IPS DF 6.9 (cell line): ENCODE measurements at regions not wholly inside any gene's neighbourhood (a gene's known extent, or its start where the extent isn't known, plus 50 kb on each side); places are given as distances from the start of the nearest gene placed in this dataset.

Experiments used
- DNase-seq: peaks from one replicate; pipeline ENCODE4 v3.0.0-alpha.2; 2013; ENCODE audit warnings: low read depth, low spot score
- H3K27ac ChIP-seq: one replicate; pipeline ENCODE4 v1.5.1; 2013; ENCODE audit warnings: low read length, control low read depth
- H3K27me3 ChIP-seq: 2 replicates; pipeline ENCODE4 v1.6.1; 2013; ENCODE audit warnings: mild to moderate bottlenecking, low read length; ENCODE audit not compliant: control insufficient read depth, insufficient read depth
- H3K36me3 ChIP-seq: 2 replicates; pipeline ENCODE4 v1.6.1; 2013; ENCODE audit warnings: low read length; ENCODE audit not compliant: control insufficient read depth, insufficient read depth
- H3K4me1 ChIP-seq: 2 replicates; pipeline ENCODE4 v1.6.1; 2013; ENCODE audit warnings: low read length; ENCODE audit not compliant: control insufficient read depth, insufficient read depth
- H3K4me3 ChIP-seq: 2 replicates; pipeline ENCODE4 v1.5.1; 2013; ENCODE audit warnings: mild to moderate bottlenecking, low read length
- H3K9me3 ChIP-seq: 2 replicates; pipeline ENCODE4 v1.6.1; 2013; ENCODE audit warnings: low read length, inconsistent platforms; ENCODE audit not compliant: control insufficient read depth, insufficient read depth
- WGBS: extraction: QIAGEN DNeasy Blood & Tissue Kit; methylation state at CpG from one replicate; pipeline ENCODE4 v1.1.7; 2013; ENCODE audit warnings: mixed read lengths, missing lambda C conversion rate; ENCODE audit not compliant: insufficient read length, insufficient coverage; 5-methylcytosine and 5-hydroxymethylcytosine counted together

- H3K9me3 ChIP-seq = peaks cover 19% of the 10 kb centered on the region
- no peaks in the 10 kb centered on the region for H3K27me3 ChIP-seq
- DNase-seq = no peak
These were observed 380.6 kb downstream of the BRD1 start for GRCh38 chr22:49446759-49447710.

DNA sequence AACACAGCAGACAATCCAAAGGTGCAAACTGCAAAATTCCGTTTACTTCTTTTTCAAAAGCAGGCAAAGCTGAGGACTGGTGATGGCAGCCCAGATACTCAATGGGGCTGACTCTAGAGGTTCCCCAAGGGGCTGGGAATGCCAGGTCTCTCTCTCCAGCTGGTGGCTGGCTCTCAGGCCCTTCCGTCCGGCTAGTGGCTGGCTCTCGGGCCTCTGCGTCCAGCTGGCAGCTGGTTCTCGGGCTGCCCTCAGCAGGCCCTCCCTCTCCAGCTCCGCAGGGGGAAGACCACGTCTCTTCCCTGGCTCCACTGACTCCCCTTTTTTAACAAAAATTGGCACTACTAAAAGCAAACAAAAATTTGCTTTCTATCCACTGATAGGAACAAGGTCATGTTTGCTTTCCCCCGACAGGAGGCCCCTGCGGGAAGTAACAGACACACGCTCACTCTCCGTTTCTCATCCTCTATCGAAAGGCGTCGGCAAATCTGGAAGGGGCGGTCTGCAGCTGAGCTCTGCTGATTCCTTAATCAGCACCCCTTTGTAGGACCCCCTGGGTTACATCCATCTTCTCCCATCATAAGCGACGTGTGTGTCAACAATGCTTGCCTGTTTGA lies 381.4 kb downstream of the BRD1 start:
- no peak overlapping the region for H3K4me3 ChIP-seq
- no CpG with 5 or more reads among the region's 18 CpGs for WGBS
- no peak overlapping the region for H3K27ac ChIP-seq
- DNase-seq = no peak
- no peaks in the 10 kb centered on the region for H3K27me3 ChIP-seq
- no peaks in the 10 kb centered on the region for H3K4me1 ChIP-seq
- H3K9me3 ChIP-seq = peaks cover 18% of the 10 kb centered on the region
- H3K36me3 ChIP-seq = no peaks in the 10 kb centered on the region

More at GRCh38 chr22:49446759-49447710, 380.6 kb downstream of the BRD1 start:
- Histone ChIP-seq H3K27ac (no peak overlapping the region), H3K4me3 (no peak overlapping the region), H3K36me3 (no peaks in the 10 kb centered on the region), H3K4me1 (no peaks in the 10 kb centered on the region)
- no CpG with 5 or more reads among the region's 21 CpGs for WGBS

DNA sequence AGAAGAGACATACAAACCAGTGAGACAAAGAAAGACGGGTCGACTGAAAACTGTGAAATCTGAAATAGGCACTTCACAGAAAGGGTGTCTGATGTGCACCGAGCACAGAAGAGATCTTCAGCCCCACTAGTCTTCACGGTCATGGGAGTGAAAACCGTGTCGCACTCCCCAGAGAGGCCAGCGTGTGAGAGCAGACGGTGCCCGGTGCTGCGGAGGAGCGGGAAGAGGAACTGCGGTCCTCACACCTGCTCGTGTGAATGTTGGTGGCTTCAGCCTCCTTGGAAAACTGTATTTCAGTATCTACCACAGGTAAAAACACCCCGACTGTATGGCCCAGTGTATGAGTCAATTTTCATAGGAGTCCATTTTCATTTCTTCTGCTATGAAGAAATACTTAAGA lies 382.9 kb downstream of the BRD1 start:
- no peaks in the 10 kb centered on the region for H3K36me3 ChIP-seq
- no peaks in the 10 kb centered on the region for H3K27me3 ChIP-seq
- WGBS = no CpG with 5 or more reads among the region's 14 CpGs
- H3K4me1 ChIP-seq = no peaks in the 10 kb centered on the region
- no peak overlapping the region; the same call in 1 of the 2 replicates for H3K4me3 ChIP-seq
- peaks cover 18% of the 10 kb centered on the region for H3K9me3 ChIP-seq
- DNase-seq = no peak
- H3K27ac ChIP-seq = no peak overlapping the region

- H3K4me1 ChIP-seq = no peaks in the 10 kb centered on the region
- H3K9me3 ChIP-seq = peaks cover 20% of the 10 kb centered on the region
- H3K4me3 ChIP-seq = no peak overlapping the region
- no peaks in the 10 kb centered on the region for H3K36me3 ChIP-seq
- no CpG with 5 or more reads among the region's 23 CpGs for WGBS
- no peaks in the 10 kb centered on the region for H3K27me3 ChIP-seq
- H3K27ac ChIP-seq = no peak overlapping the region
- no peak for DNase-seq
These were observed 386.7 kb downstream of the BRD1 start for GRCh38 chr22:49440931-49441330.

DNA sequence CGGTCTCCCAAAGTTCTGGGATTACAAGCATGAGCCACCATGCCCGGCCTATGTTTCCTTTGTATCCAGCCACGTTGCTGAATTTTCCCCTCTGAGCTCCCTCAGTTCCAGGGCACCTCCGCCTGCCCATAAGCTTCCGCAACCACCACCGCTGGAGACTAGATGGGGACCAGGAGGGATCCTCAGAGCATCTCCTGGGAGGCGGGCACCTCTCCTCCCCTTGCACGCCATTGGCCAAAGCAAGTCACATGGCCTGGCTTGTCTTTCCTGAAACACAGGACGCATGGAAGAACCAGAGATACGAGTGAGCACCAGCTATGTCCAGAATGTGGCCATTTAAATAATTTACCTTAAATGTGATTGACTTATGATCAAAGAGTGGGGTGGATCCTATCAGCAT lies 388.3 kb downstream of the BRD1 start:
- Histone ChIP-seq H3K36me3 (no peaks in the 10 kb centered on the region; the same call in 1 of the 2 replicates), H3K27me3 (no peaks in the 10 kb centered on the region), H3K9me3 (peaks cover 23% of the 10 kb centered on the region), H3K4me1 (no peaks in the 10 kb centered on the region; the same call in 1 of the 2 replicates), H3K4me3 (no peak overlapping the region), H3K27ac (no peak overlapping the region)
- no CpG with 5 or more reads among the region's 10 CpGs for WGBS
- no peak for DNase-seq

DNA sequence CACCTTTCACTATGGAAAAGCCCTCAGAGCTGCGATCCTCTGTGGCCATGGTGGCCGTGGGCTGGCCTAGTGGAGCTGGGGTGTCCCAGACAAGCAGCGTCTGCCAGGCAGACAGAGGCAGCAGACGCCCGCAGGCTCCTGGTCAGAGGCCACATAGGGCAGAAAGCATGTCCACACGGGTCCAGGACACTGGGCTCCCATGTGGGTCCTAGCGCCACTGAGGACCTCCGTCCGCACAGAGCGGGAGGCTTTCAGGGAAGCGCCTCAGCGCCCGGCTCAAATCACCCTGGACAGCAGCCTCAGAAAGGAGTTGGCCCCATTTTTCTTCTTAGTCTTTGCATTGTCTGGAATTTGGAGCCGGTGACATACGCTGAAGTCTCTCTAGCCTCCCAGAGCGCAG lies 389.7 kb downstream of the BRD1 start:
- Histone ChIP-seq H3K27me3 (no peaks in the 10 kb centered on the region), H3K4me1 (no peaks in the 10 kb centered on the region; the same call in 1 of the 2 replicates), H3K9me3 (peaks cover 27% of the 10 kb centered on the region), H3K4me3 (no peak overlapping the region), H3K27ac (no peak overlapping the region), H3K36me3 (no peaks in the 10 kb centered on the region; the same call in 1 of the 2 replicates)
- no CpG with 5 or more reads among the region's 16 CpGs for WGBS
- DNase-seq = no peak

DNA sequence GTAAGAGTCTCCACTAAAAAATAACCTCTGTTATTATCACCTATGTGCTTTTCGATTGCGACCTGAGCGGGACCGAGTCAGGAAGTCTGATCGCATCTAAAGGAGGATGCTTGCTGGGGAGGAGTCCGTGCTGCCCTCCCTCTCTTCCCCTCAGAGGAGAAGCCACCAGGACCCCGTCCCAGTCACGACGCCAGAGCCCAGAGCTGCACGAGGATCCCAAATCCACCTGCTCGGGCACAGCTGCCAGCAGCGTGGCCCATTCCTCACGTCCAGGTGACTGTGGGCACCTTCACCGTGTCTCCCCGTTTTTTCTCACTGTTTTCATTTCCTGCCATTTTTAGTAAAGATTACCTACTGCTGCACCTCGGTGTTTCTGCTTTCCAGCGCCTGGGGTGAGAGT lies 390.3 kb downstream of the BRD1 start:
- peaks cover 28% of the 10 kb centered on the region for H3K9me3 ChIP-seq
- H3K36me3 ChIP-seq = no peaks in the 10 kb centered on the region; the same call in 1 of the 2 replicates
- H3K27me3 ChIP-seq = no peaks in the 10 kb centered on the region
- no peak overlapping the region for H3K4me3 ChIP-seq
- DNase-seq = no peak
- H3K4me1 ChIP-seq = no peaks in the 10 kb centered on the region; the same call in 1 of the 2 replicates
- no peak overlapping the region for H3K27ac ChIP-seq
- WGBS = no CpG with 5 or more reads among the region's 17 CpGs

GRCh38 chr22:49436056-49436455 lies 391.6 kb downstream of the BRD1 start:
- H3K9me3 ChIP-seq = peaks cover 31% of the 10 kb centered on the region
- no peaks in the 10 kb centered on the region for H3K27me3 ChIP-seq
- WGBS = no CpG with 5 or more reads among the region's 11 CpGs
- H3K36me3 ChIP-seq = no peaks in the 10 kb centered on the region; the same call in 1 of the 2 replicates
- no peak overlapping the region for H3K4me3 ChIP-seq
- H3K4me1 ChIP-seq = no peaks in the 10 kb centered on the region; the same call in 1 of the 2 replicates
- DNase-seq = no peak
- H3K27ac ChIP-seq = no peak overlapping the region

DNA sequence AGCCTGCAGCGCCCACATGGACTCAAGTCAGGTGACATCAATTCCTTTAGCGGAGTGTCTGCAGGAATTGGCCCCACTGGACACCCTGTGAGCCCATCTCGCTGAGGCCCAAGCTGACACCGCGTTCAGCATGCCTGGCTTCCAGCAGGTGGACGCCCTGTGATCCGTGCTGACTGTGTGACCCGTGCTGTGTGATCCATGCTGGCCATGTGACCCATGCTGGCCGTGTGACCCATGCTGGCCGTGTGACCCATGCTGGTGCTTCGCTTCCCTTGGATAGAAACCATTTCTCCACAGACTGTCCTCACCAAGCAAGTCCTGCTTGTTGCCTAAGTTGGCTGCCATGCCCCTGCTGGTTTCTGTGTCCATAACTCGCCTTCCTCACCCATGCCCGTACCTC lies 392.1 kb downstream of the BRD1 start:
- Histone ChIP-seq H3K27ac (no peak overlapping the region), H3K36me3 (no peaks in the 10 kb centered on the region; the same call in 1 of the 2 replicates), H3K4me1 (no peaks in the 10 kb centered on the region; the same call in 1 of the 2 replicates), H3K27me3 (no peaks in the 10 kb centered on the region), H3K9me3 (peaks cover 29% of the 10 kb centered on the region), H3K4me3 (no peak overlapping the region)
- no peak for DNase-seq
- WGBS = no CpG with 5 or more reads among the region's 13 CpGs

- Histone ChIP-seq H3K27me3 (no peaks in the 10 kb centered on the region), H3K36me3 (no peaks in the 10 kb centered on the region; the same call in 1 of the 2 replicates)
These were observed 393.7 kb downstream of the BRD1 start for GRCh38 chr22:49433717-49434611.

More at GRCh38 chr22:49433717-49434611, 393.7 kb downstream of the BRD1 start:
- peaks cover 27% of the 10 kb centered on the region for H3K9me3 ChIP-seq
- H3K27ac ChIP-seq = no peak overlapping the region
- H3K4me1 ChIP-seq = no peaks in the 10 kb centered on the region; the same call in 1 of the 2 replicates
- no peak overlapping the region for H3K4me3 ChIP-seq
- WGBS = no CpG with 5 or more reads among the region's 37 CpGs
- DNase-seq = no peak
